Tibial artery (tissue), 4 donors: ENCODE measurements at regions not wholly inside any gene's neighbourhood (a gene's known extent, or its start where the extent isn't known, plus 50 kb on each side); places are given as distances from the start of the nearest gene placed in this dataset.
"Not testable (repeated sequence)": the region's sequence is repeated elsewhere in the genome, so short reads cannot be mapped to it uniquely, and the experiment has no call there.

ENCODE experiments used
- DNase-seq, 2 donors: peaks; one replicate each; pipeline ENCODE4 v3.0.0-alpha.2; 2019
- H3K27ac ChIP-seq, 2 donors: fragments of 200-600 bp; sonication (generic) in 1 of 2; 1 replicate in 1 of 2; 2 replicates in 1 of 2; pipeline ENCODE4 v1.5.1; 2018 to 2019; ENCODE audit warnings: mild to moderate bottlenecking in 1 of 2
- H3K27me3 ChIP-seq, 2 donors: fragments of 200-600 bp; sonication (generic) in 1 of 2; one replicate each; pipeline versions ENCODE4 v1.5.1 to v1.6.0; 2016 to 2019
- H3K36me3 ChIP-seq, 3 donors: fragments of 200-600 bp; sonication (generic) in 2 of 3; one replicate each; pipeline ENCODE4 v1.5.1; 2016 to 2019; ENCODE audit warnings: mild to moderate bottlenecking in 2 of 3
- H3K4me1 ChIP-seq, 4 donors: fragments of 200-600 bp; sonication (generic) in 2 of 4; 1 replicate in 3 of 4; 2 replicates in 1 of 4; pipeline ENCODE4 v1.5.1; 2016 to 2019
- H3K4me3 ChIP-seq, 2 donors: fragments of 200-600 bp; sonication (generic) in 1 of 2; 1 replicate in 1 of 2; 2 replicates in 1 of 2; pipeline ENCODE4 v1.5.1; 2018 to 2019; ENCODE audit warnings: mild to moderate bottlenecking in 2 of 2
- H3K9me3 ChIP-seq, 3 donors: fragments of 200-600 bp; sonication (generic) in 1 of 3; one replicate each; pipeline ENCODE4 v1.5.1; 2016 to 2019
- intact Hi-C: fragments of 100-400 bp; cut with DNase I; formaldehyde crosslinking; loops from one replicate; pipeline ENCODE4 v1.15.0; 2023; ENCODE audit warnings: low total_unique reads
- TF ChIP-seq, protein P1 (sequence below), 2 experiments: fragments of 200-600 bp in 1 of 2; fragments of 450-650 bp in 1 of 2; IDR thresholded peaks; one replicate each; pipeline ENCODE4 v1.5.1; 2017 to 2019; ENCODE audit warnings: antibody characterized with exemption in 2 of 2, mild to moderate bottlenecking in 1 of 2, moderate library complexity in 1 of 2

- Histone ChIP-seq H3K4me3 (no peak overlapping the region), H3K4me1 (no peaks in the 10 kb centered on the region), H3K27me3 (no peaks in the 10 kb centered on the region), H3K9me3 (peaks cover 0 to 5% (median 0%) of the 10 kb centered on the region in 3 donors), H3K36me3 (no peaks in the 10 kb centered on the region), H3K27ac (no peak overlapping the region)
- intact Hi-C loops = no loop called here
- DNase-seq = no peak
- TF ChIP-seq, protein P1, sequence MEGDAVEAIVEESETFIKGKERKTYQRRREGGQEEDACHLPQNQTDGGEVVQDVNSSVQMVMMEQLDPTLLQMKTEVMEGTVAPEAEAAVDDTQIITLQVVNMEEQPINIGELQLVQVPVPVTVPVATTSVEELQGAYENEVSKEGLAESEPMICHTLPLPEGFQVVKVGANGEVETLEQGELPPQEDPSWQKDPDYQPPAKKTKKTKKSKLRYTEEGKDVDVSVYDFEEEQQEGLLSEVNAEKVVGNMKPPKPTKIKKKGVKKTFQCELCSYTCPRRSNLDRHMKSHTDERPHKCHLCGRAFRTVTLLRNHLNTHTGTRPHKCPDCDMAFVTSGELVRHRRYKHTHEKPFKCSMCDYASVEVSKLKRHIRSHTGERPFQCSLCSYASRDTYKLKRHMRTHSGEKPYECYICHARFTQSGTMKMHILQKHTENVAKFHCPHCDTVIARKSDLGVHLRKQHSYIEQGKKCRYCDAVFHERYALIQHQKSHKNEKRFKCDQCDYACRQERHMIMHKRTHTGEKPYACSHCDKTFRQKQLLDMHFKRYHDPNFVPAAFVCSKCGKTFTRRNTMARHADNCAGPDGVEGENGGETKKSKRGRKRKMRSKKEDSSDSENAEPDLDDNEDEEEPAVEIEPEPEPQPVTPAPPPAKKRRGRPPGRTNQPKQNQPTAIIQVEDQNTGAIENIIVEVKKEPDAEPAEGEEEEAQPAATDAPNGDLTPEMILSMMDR (IDR thresholded peaks at IDR 0.05) = no peak
Observed at GRCh38 chr2:81395746-81396145, 1091.2 kb upstream of the LRRTM1 start.

DNA sequence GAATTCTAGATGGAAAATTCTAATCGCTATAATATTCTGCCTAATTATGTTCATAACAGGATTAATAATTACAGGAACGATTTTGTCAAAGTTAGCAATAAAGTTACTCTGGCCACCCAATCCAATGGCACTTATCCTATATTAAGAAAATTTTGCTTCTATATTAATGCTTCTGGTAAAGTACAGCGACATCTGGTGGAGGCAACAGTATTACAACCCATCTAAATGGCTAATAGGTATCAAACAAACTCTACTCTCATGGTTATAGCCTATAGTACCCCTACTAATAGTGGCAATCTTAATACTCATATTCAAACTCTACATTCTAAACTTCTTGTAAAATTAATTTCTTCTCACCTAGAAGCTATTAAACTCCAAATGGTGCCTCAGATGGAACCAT lies 1084.7 kb upstream of the LRRTM1 start:
- TF ChIP-seq, protein P1 (IDR thresholded peaks at IDR 0.05) = no peak
- no peaks in the 10 kb centered on the region for H3K36me3 ChIP-seq
- no peaks in the 10 kb centered on the region for H3K4me1 ChIP-seq
- H3K27ac ChIP-seq = no peak overlapping the region
- no peaks in the 10 kb centered on the region for H3K27me3 ChIP-seq
- H3K9me3 ChIP-seq = peaks cover 0 to 11% (median 0%) of the 10 kb centered on the region in 3 donors
- intact Hi-C loops = no loop called here
- no peak overlapping the region for H3K4me3 ChIP-seq
- no peak for DNase-seq

DNA sequence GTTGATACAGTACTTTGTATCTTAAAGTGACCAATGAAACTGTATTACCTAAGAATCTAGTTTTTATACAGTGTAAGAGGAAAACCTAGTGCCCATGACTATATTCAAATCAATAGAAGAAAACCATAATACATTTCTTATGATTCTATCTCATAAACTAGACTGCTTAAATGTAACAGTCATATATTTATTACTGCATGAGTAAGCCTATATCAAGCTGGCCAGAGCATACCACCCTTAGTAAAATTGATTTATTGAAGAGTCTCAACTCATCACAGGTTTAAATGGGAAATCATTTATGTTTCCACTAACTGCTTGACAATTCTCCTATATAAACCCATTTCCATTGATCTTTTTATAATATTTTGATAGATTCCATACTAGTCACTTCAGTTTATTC lies 1059.2 kb upstream of the LRRTM1 start:
- Histone ChIP-seq H3K4me1 (no peaks in the 10 kb centered on the region), H3K27ac (no peak overlapping the region), H3K4me3 (no peak overlapping the region), H3K27me3 (no peaks in the 10 kb centered on the region), H3K36me3 (no peaks in the 10 kb centered on the region), H3K9me3 (no peaks in the 10 kb centered on the region)
- DNase-seq = no peak
- intact Hi-C loops = no loop called here
- TF ChIP-seq, protein P1 (IDR thresholded peaks at IDR 0.05) = no peak

DNA sequence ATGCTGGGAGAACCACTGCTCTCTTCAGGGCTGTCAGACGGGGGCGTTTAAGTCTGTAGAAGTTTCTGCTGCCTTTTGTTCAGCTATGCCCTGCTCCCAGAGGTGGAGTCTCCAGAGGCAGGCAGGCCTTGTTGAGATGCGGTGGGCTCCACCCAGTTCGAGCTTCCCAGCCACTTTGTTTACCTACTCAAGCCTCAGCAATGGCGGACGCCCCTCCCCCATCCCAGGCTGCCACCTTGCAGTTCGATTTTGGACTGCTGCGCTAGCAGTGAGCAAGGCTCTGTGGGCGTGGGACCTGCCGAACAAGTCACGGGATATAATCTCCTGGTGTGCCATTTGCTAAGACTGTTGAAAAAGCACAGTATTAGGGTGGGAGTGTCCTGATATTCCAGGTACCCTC lies 1057.9 kb upstream of the LRRTM1 start:
- H3K4me1 ChIP-seq, H3K36me3 ChIP-seq, H3K4me3 ChIP-seq, DNase-seq, H3K27ac ChIP-seq, H3K9me3 ChIP-seq, intact Hi-C loops, H3K27me3 ChIP-seq: not testable (repeated sequence)

DNA sequence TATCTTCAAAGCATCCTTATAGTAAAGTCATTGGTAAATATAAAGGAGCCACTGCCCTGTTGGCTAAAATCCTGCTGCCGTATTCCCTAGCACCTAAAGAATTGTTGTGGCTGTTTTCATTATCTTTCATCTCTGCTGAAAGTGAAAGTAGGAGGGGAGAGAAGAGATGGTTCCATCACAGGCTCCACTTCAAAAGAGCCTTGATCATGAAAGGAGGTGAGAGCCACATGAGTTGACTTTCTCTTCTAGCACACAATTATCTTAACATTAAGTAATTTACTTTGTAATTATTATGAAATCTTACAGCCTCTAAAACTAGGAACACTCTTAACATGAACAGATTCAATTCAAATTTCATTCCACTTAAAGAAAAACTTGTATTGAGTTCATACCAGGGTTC lies 1050.9 kb upstream of the LRRTM1 start:
- Histone ChIP-seq H3K4me3 (no peak overlapping the region), H3K27me3 (no peaks in the 10 kb centered on the region), H3K4me1 (no peaks in the 10 kb centered on the region), H3K36me3 (no peaks in the 10 kb centered on the region), H3K9me3 (no peaks in the 10 kb centered on the region), H3K27ac (no peak overlapping the region)
- TF ChIP-seq, protein P1 (IDR thresholded peaks at IDR 0.05) = no peak
- DNase-seq = no peak
- intact Hi-C loops = no loop called here

DNA sequence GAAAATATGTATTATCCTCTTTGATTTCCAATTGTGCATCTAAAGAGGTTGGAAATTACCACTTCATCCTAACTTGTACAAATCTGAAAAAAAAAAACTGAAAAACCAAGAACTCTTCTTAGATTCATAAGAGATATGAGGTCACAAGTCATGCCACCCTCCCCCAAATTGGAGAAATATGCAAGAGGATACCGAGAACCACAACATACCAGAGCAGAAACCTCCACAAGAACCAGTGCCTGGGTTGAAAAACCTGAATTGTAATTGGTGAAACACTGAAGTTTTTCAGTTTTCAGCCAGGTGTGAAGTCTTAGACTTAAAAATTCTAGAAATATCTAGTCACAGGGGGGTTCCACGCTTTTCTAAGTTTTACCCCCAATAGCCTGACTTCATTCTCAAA lies 1029.5 kb upstream of the LRRTM1 start:
- TF ChIP-seq, protein P1 (IDR thresholded peaks at IDR 0.05) = no peak
- intact Hi-C loops = no loop called here
- H3K36me3 ChIP-seq = no peaks in the 10 kb centered on the region
- no peaks in the 10 kb centered on the region for H3K9me3 ChIP-seq
- no peaks in the 10 kb centered on the region for H3K4me1 ChIP-seq
- H3K27ac ChIP-seq = no peak overlapping the region
- H3K27me3 ChIP-seq = no peaks in the 10 kb centered on the region
- DNase-seq = no peak
- H3K4me3 ChIP-seq = no peak overlapping the region
